ENCODE measurements at regions not wholly inside any gene's neighbourhood (a gene's known extent, or its start where the extent isn't known, plus 50 kb on each side); places are given as distances from the start of the nearest gene placed in this dataset.

DNA sequence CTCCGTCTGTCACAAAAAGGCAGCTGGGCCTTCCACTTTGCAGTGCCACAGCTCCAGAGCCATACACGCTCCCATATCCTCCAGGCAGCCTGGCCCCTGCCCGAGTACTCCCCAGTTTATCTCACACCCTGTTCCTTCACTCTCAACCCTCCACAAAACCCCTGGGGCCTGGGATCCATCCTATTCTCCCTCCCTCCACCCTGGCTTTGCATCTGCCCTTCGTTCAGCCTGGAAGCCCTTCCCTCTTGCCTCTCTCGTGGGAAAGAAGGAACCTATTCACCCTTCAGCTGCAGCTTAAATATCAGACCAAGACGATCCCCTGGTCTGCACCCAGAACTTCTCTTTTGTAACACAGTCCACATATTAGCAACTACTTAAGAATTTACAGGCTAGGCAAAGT, 56.7 kb downstream of the CAMK2N1 start (continued):
- no peak for TF ChIP-seq ZNF462 (CRISPR knock-in tag; IDR thresholded peaks at IDR 0.05)
- no peak for TF ChIP-seq CTCF (conservative IDR thresholded peaks at IDR 0.05; ENCODE audit: low read depth in 2 of 2)
- no peak for TF ChIP-seq POLR2AphosphoS5 (IDR thresholded peaks at IDR 0.05; ENCODE audit: low read depth)
- TF ChIP-seq ETS1 (IDR thresholded peaks at IDR 0.05), result no peak
- no peak for TF ChIP-seq EZH2phosphoT487 (IDR thresholded peaks at IDR 0.05; ENCODE audit: unreplicated experiment)
- TF ChIP-seq ZNF331 (CRISPR knock-in tag; IDR thresholded peaks at IDR 0.05; ENCODE audit: low read depth), result no peak
- TF ChIP-seq ZNF114 (CRISPR knock-in tag; IDR thresholded peaks at IDR 0.05), result no peak

DNA sequence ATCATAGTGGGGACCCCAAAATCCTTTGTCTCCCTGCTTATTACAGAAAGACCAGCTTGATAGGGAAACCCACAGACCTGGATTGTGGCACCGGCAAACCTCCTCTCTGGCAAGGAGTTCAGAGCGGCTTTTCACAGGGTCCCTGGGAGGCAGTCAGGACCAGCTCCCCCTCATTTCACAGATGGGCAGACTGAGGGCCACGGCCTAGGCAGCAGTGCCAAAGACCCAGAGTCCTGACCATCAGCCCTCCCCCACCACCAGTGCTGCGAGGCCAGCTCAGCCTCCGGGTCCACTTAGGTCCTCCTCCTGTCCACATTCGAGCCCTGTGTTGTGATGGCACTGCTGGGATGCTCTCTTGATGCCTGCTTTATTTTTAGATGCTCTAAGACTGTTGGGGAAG, 57.2 kb downstream of the CAMK2N1 start:
- ATAC-seq (no peak), DNase-seq (ENCODE audit: low spot score) (no peak)
- Histone ChIP-seq H3K79me2 (replicated peaks; ENCODE audit: insufficient read depth) (no peaks in the 10 kb centered on the region), H4K20me1 (replicated peaks; ENCODE audit: insufficient read depth) (no peaks in the 10 kb centered on the region), H3F3A (replicated peaks; ENCODE audit: low read depth) (no peaks in the 10 kb centered on the region), H3K36me3 (ENCODE audit: insufficient read depth) (no peaks in the 10 kb centered on the region), H3K4me2 (no peak overlapping the region), H3K4me3 (no peak overlapping the region), H3K27ac (ENCODE audit: low read depth) (no peak overlapping the region), H3K27me3 (ENCODE audit: insufficient read depth) (0 out of 2 replicates have a peak, but pooled peaks cover 3% of the 10 kb centered on the region), H2AFZ (no peak overlapping the region), H3K9me2 (ENCODE audit: insufficient read depth) (no peaks in the 10 kb centered on the region), H3K4me1 (ENCODE audit: insufficient read depth) (no peaks in the 10 kb centered on the region)
- Mint-ChIP-seq H3K27ac (no peak overlapping the region), H3K9me3 (peaks cover 7% of the 10 kb centered on the region; the same call in 2 of the 3 replicates), H3K4me3 (no peak overlapping the region), H3K27me3 (ENCODE audit: insufficient read depth, low read depth, poor library complexity) (peaks cover 11% of the 10 kb centered on the region), H3K4me1 (peaks cover 8% of the 10 kb centered on the region; the same call in 2 of the 3 replicates), H3K36me3 (ENCODE audit: low read depth) (no peaks in the 10 kb centered on the region)
- TF ChIP-seq CREB1 (CRISPR knock-in tag; IDR thresholded peaks at IDR 0.05; ENCODE audit: low read depth) (no peak), CTCF (conservative IDR thresholded peaks at IDR 0.05; ENCODE audit: low read depth in 2 of 2) (no peak), STAT1 (IDR thresholded peaks at IDR 0.05; ENCODE audit: unreplicated experiment) (no peak), ZNF331 (CRISPR knock-in tag; IDR thresholded peaks at IDR 0.05; ENCODE audit: low read depth) (no peak), EZH2phosphoT487 (IDR thresholded peaks at IDR 0.05; ENCODE audit: unreplicated experiment) (no peak), NANOG (IDR thresholded peaks at IDR 0.05; ENCODE audit: borderline replicate concordance) (no peak), JUNB (IDR thresholded peaks at IDR 0.05; ENCODE audit: unreplicated experiment) (no peak), POLR2AphosphoS5 (IDR thresholded peaks at IDR 0.05; ENCODE audit: low read depth) (no peak)
